Stimulated activated CD4-positive, alpha-beta T cell treated with anti-CD3 and anti-CD28 coated beads, TNF-alpha, amount 100 ng/mL, for 4 hours (primary cell): ENCODE measurements at regions not wholly inside any gene's neighbourhood (a gene's known extent, or its start where the extent isn't known, plus 50 kb on each side); places are given as distances from the start of the nearest gene placed in this dataset.

ENCODE experiments used
- DNase-seq, 3 experiments: peaks; one replicate each; pipeline ENCODE4 v3.0.0-alpha.2; 2020; ENCODE audit warnings: low read depth in 3 of 3

GRCh38 chr16:72324578-72324977 is 152.6 kb upstream of the PMFBP1 start:
- no peak for DNase-seq

- DNase-seq = no peak
Observed at GRCh38 chr16:72317446-72317845, 145.5 kb upstream of the PMFBP1 start.

GRCh38 chr16:72313903-72314302 is 141.9 kb upstream of the PMFBP1 start:
- DNase-seq = no peak

GRCh38 chr16:72312828-72313227 is 140.9 kb upstream of the PMFBP1 start:
- DNase-seq = no peak

- no peak for DNase-seq
Observed at GRCh38 chr16:72311426-72311825, 139.5 kb upstream of the PMFBP1 start.

- DNase-seq = no peak
Observed at GRCh38 chr16:72309001-72309400, 137.0 kb upstream of the PMFBP1 start.

- DNase-seq = no peak
Observed at GRCh38 chr16:72308396-72308795, 136.4 kb upstream of the PMFBP1 start.

GRCh38 chr16:72302332-72302731 is 130.4 kb upstream of the PMFBP1 start:
- DNase-seq = no peak

- DNase-seq = no peak
Observed at GRCh38 chr16:72301523-72302236, 129.7 kb upstream of the PMFBP1 start.

- DNase-seq = no peak
Observed at GRCh38 chr16:72300892-72301291, 128.9 kb upstream of the PMFBP1 start.

- no peak for DNase-seq
Observed at GRCh38 chr16:72299684-72300243, 127.8 kb upstream of the PMFBP1 start.

- no peak for DNase-seq
Observed at GRCh38 chr16:72298961-72299360, 127.0 kb upstream of the PMFBP1 start.

- no peak for DNase-seq
Observed at GRCh38 chr16:72295914-72296313, 124.0 kb upstream of the PMFBP1 start.

GRCh38 chr16:72291531-72291981 is 119.6 kb upstream of the PMFBP1 start:
- no peak for DNase-seq

- no peak for DNase-seq
Observed at GRCh38 chr16:72291121-72291520, 119.2 kb upstream of the PMFBP1 start.

- no peak for DNase-seq
Observed at GRCh38 chr16:72287649-72288048, 115.7 kb upstream of the PMFBP1 start.

GRCh38 chr16:72286936-72287620 is 115.1 kb upstream of the PMFBP1 start:
- DNase-seq = no peak

- no peak for DNase-seq
Observed at GRCh38 chr16:72285728-72286127, 113.8 kb upstream of the PMFBP1 start.

GRCh38 chr16:72285324-72285723 is 113.4 kb upstream of the PMFBP1 start:
- no peak for DNase-seq

GRCh38 chr16:72284042-72284789 is 112.3 kb upstream of the PMFBP1 start:
- no peak for DNase-seq

GRCh38 chr16:72282362-72282761 is 110.4 kb upstream of the PMFBP1 start:
- DNase-seq = no peak

GRCh38 chr16:72278301-72278700 is 106.3 kb upstream of the PMFBP1 start:
- no peak for DNase-seq
